SH-SY5Y (cell line): ENCODE measurements at regions not wholly inside any gene's neighbourhood (a gene's known extent, or its start where the extent isn't known, plus 50 kb on each side); places are given as distances from the start of the nearest gene placed in this dataset.

Experiments
- GATA2 ChIP-seq: IDR thresholded peaks from 2 replicates; pipeline ENCODE4 v1.6.1; 2011; ENCODE audit warnings: mild to moderate bottlenecking, low read depth, low read length
- GATA3 ChIP-seq: IDR thresholded peaks from 2 replicates; pipeline ENCODE4 v1.6.1; 2011; ENCODE audit warnings: low read depth, mild to moderate bottlenecking, low read length, moderate library complexity

DNA sequence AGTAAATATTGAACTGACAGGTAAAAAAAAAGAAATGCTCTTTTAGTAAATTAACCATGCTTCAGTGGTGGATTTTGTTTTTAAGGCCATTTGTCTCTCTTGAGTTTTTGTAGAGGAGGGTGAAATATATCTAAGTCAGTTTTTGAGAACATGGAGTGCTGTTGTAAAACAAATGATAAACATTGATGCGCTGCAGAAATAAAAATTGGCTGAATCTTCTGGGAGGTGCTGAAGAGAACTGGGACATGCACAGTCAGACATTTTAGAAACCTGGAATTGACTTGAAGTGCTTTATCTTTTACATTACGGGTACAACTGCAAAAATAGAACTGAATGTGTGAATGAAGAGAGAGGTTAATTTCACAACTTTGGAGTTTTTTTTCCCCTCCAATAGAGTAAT, 203.0 kb upstream of the HDAC9 start:
- TF ChIP-seq GATA3, result no peak
- TF ChIP-seq GATA2, result no peak
